ENCODE measurements at regions not wholly inside any gene's neighbourhood (a gene's known extent, or its start where the extent isn't known, plus 50 kb on each side); places are given as distances from the start of the nearest gene placed in this dataset.

DNA sequence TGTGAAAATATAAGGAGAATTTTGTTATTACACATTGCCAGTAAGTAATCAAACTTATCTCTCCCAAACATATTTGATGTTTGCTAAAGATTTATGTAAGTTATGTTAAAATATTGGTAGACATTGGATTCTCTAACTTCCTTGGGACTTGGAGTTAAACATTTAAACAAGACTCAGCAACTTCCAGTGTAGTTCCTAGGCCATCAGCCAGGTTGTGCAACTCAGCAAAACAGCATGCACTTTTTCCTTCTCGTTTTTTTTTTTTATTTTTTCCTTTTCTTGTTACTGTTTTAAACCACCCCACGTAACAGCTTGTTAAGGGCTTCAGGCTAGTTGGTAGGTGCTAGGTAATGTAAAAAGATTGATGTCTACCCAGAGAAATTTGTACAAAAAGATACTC, 510.4 kb downstream of the ANKRD50 start:
- no peak for TF ChIP-seq HDGF (IDR thresholded peaks at IDR 0.05; ENCODE audit: borderline replicate concordance)
- no peak for TF ChIP-seq BHLHE40 (IDR thresholded peaks at IDR 0.05; ENCODE audit: borderline replicate concordance)
- TF ChIP-seq FOXM1 (IDR thresholded peaks at IDR 0.05; ENCODE audit: borderline replicate concordance) = no peak
- no peak for TF ChIP-seq SP1 (IDR thresholded peaks at IDR 0.05)
- no peak for TF ChIP-seq TARDBP (IDR thresholded peaks at IDR 0.05)
- no peak for TF ChIP-seq NFRKB (IDR thresholded peaks at IDR 0.05)
- TF ChIP-seq PKNOX1 (IDR thresholded peaks at IDR 0.05) = no peak
- TF ChIP-seq ELF4 (IDR thresholded peaks at IDR 0.05) = no peak
- 0 out of 2 replicates have a peak, but pooled peaks have one; percentile 6 for TF ChIP-seq ZNF384 (IDR thresholded peaks at IDR 0.05)
- no peak for TF ChIP-seq FOXK2 (IDR thresholded peaks at IDR 0.05)
- TF ChIP-seq ARNT (IDR thresholded peaks at IDR 0.05) = no peak
- no peak for TF ChIP-seq CTBP1 (IDR thresholded peaks at IDR 0.05; ENCODE audit: borderline replicate concordance)
- TF ChIP-seq SUZ12 (IDR thresholded peaks at IDR 0.05) = no peak
